GM23338 (cell line): ENCODE measurements at regions not wholly inside any gene's neighbourhood (a gene's known extent, or its start where the extent isn't known, plus 50 kb on each side); places are given as distances from the start of the nearest gene placed in this dataset.

Experiments used
- ATAC-seq: fragments of 200-7000 bp; cut with Tn5 transposase; 3 replicates; pipeline ENCODE4 v1.9.1; 2020
- DNase-seq: peaks from one replicate; pipeline ENCODE4 v3.0.0-alpha.2; 2015; ENCODE audit warnings: low spot score
- H2AFZ ChIP-seq: fragments of 200-600 bp; sonication (generic); 2 replicates; pipeline ENCODE4 v1.8.0; 2016; ENCODE audit warnings: antibody characterized with exemption, mild to moderate bottlenecking, moderate library complexity
- H3F3A ChIP-seq: fragments of 200-600 bp; sonication (generic); replicated peaks from 2 replicates; pipeline ENCODE4 v1.8.0; 2017; ENCODE audit warnings: antibody characterized with exemption, mixed run types, low read depth
- H3K27ac ChIP-seq: fragments of 200-600 bp; sonication (generic); 2 replicates; pipeline ENCODE4 v1.6.1; 2016; ENCODE audit warnings: low read depth
- H3K27me3 ChIP-seq: fragments of 200-600 bp; sonication (generic); 2 replicates; pipeline ENCODE4 v1.8.0; 2016; ENCODE audit warnings: mild to moderate bottlenecking, mixed run types, moderate library complexity; ENCODE audit not compliant: insufficient read depth
- H3K36me3 ChIP-seq: fragments of 200-600 bp; sonication (generic); 2 replicates; pipeline ENCODE4 v1.8.0; 2016; ENCODE audit warnings: mild to moderate bottlenecking; ENCODE audit not compliant: insufficient read depth
- H3K4me1 ChIP-seq: fragments of 200-600 bp; sonication (generic); 2 replicates; pipeline ENCODE4 v1.8.0; 2016; ENCODE audit warnings: mild to moderate bottlenecking, moderate library complexity; ENCODE audit not compliant: insufficient read depth
- H3K4me2 ChIP-seq: fragments of 200-600 bp; sonication (generic); 2 replicates; pipeline ENCODE4 v1.7.1; 2017; ENCODE audit warnings: mixed run types
- H3K4me3 ChIP-seq: fragments of 200-600 bp; sonication (generic); 2 replicates; pipeline ENCODE4 v1.6.1; 2016; ENCODE audit warnings: mixed run types
- H3K79me2 ChIP-seq: fragments of 200-600 bp; sonication (generic); replicated peaks from 2 replicates; pipeline ENCODE4 v1.8.0; 2017; ENCODE audit warnings: mild to moderate bottlenecking; ENCODE audit not compliant: insufficient read depth
- H3K9me2 ChIP-seq: fragments of 200-600 bp; sonication (generic); 2 replicates; pipeline ENCODE4 v1.8.0; 2017; ENCODE audit not compliant: insufficient read depth
- H4K20me1 ChIP-seq: fragments of 200-600 bp; sonication (generic); replicated peaks from 2 replicates; pipeline ENCODE4 v1.8.0; 2017; ENCODE audit warnings: mild to moderate bottlenecking; ENCODE audit not compliant: insufficient read depth
- H3K27ac Mint-ChIP-seq: 2 replicates; pipeline ENCODE4 v1.8.0; 2020; ENCODE audit warnings: inconsistent platforms, mild to moderate bottlenecking, moderate library complexity, mixed read lengths
- H3K27me3 Mint-ChIP-seq: 3 replicates; pipeline ENCODE4 v1.8.0; 2022; ENCODE audit warnings: low read depth, mild to moderate bottlenecking, moderate library complexity, mixed read lengths, inconsistent platforms; ENCODE audit not compliant: insufficient read depth, poor library complexity
- H3K36me3 Mint-ChIP-seq: 3 replicates; pipeline ENCODE4 v1.8.0; 2021; ENCODE audit warnings: low read depth, mild to moderate bottlenecking, inconsistent platforms, moderate library complexity, mixed read lengths
- H3K4me1 Mint-ChIP-seq: 3 replicates; pipeline ENCODE4 v1.8.0; 2020; ENCODE audit warnings: mild to moderate bottlenecking, inconsistent platforms, mixed read lengths
- H3K4me3 Mint-ChIP-seq: 3 replicates; pipeline ENCODE4 v1.8.0; 2021; ENCODE audit warnings: moderate library complexity, mild to moderate bottlenecking, inconsistent platforms, mixed read lengths
- H3K9me3 Mint-ChIP-seq: 3 replicates; pipeline ENCODE4 v1.8.0; 2020; ENCODE audit warnings: moderate library complexity, mild to moderate bottlenecking, inconsistent platforms, mixed read lengths
- CREB1 ChIP-seq: fragments of 250-450 bp; sonication (Bioruptor Pico); IDR thresholded peaks from 2 replicates; pipeline ENCODE4 v1.5.0; 2020; ENCODE audit warnings: low read depth, mild to moderate bottlenecking, moderate library complexity
- EZH2 ChIP-seq: fragments of 200-600 bp; sonication (generic); IDR thresholded peaks from one replicate; pipeline ENCODE4 v1.8.0; 2017; ENCODE audit warnings: antibody characterized with exemption, mild to moderate bottlenecking, low read depth; ENCODE audit not compliant: unreplicated experiment
- EZH2phosphoT487 ChIP-seq: fragments of 200-600 bp; sonication (generic); IDR thresholded peaks from one replicate; pipeline ENCODE4 v1.8.1; 2018; ENCODE audit warnings: antibody characterized with exemption; ENCODE audit not compliant: unreplicated experiment
- JUNB ChIP-seq: IDR thresholded peaks from one replicate; pipeline ENCODE4 v1.6.1; 2016; ENCODE audit warnings: antibody characterized with exemption; ENCODE audit not compliant: unreplicated experiment
- POLR2AphosphoS5 ChIP-seq: IDR thresholded peaks from 2 replicates; pipeline ENCODE4 v1.6.1; 2016; ENCODE audit warnings: antibody characterized with exemption, low read depth
- STAT1 ChIP-seq: IDR thresholded peaks from one replicate; pipeline ENCODE4 v1.6.1; 2016; ENCODE audit warnings: antibody characterized with exemption; ENCODE audit not compliant: unreplicated experiment
- ZNF114 ChIP-seq: fragments of 250-450 bp; sonication (Bioruptor Pico); IDR thresholded peaks from 2 replicates; pipeline ENCODE4 v1.5.0; 2020; ENCODE audit warnings: mild to moderate bottlenecking, moderate library complexity
- ZNF331 ChIP-seq: fragments of 250-450 bp; sonication (Bioruptor Pico); IDR thresholded peaks from 2 replicates; pipeline ENCODE4 v1.5.0; 2020; ENCODE audit warnings: low read depth, mild to moderate bottlenecking, moderate library complexity
- TF ChIP-seq, protein P1 (sequence below), 2 experiments: fragments of 200-600 bp in 1 of 2; sonication (generic) in 1 of 2; conservative IDR thresholded peaks; 2 replicates each; pipeline versions ENCODE4 v1.5.1 to v1.6.1; 2016 to 2017; ENCODE audit warnings: antibody characterized with exemption in 2 of 2, low read depth in 2 of 2, mild to moderate bottlenecking in 2 of 2, moderate library complexity in 1 of 2
- TF ChIP-seq, protein P2 (sequence below): IDR thresholded peaks from one replicate; pipeline ENCODE4 v1.6.1; 2018; ENCODE audit warnings: antibody characterized with exemption; ENCODE audit not compliant: unreplicated experiment
- TF ChIP-seq, protein P3 (sequence below): IDR thresholded peaks from 2 replicates; pipeline ENCODE4 v1.6.1; 2016; ENCODE audit warnings: antibody characterized with exemption

DNA sequence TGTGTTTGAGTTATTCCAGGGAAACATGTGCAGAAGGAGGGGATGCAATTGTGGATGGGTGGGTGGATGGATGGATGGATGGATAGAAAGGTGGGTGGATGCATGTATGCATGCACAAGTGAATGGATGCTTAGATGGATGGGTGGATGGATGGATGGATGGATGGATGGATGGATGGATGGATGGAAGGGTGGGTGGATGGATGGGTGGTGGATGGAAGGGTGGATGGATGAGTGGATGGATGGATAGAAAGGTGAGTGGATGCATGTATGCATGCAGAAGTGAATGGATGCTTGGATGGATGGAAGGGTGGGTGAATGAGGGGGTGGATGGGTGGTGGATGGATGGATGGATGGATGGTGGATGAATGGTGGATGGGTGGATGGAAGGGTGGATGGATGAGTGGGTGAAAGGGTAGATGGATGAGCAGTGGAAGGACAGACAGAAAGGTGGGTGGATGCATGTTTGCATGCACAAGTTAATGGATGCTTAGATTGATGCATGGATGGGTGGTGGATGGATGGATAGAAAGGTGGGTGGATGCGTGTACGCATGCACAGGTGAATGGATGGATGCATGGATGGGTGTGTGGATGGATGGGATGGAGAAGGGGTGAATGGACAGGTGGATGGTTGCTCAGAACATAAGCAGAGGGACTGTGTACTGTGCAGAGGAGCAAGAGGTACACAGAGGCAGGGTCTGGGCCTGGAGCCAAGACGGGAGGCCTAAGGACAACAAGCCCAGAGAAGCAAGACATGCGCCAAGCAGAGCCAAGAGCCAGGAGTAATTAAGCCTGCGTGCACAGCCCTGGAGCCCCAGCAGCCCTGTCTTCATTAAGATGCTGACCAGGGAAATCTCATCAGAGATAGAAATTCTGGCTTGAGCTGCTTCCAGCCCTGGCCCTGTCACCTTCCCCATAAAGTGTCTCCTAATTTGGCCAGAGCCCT is 84.6 kb upstream of the PPP1R26 start (continued):
- TF ChIP-seq, protein P1, sequence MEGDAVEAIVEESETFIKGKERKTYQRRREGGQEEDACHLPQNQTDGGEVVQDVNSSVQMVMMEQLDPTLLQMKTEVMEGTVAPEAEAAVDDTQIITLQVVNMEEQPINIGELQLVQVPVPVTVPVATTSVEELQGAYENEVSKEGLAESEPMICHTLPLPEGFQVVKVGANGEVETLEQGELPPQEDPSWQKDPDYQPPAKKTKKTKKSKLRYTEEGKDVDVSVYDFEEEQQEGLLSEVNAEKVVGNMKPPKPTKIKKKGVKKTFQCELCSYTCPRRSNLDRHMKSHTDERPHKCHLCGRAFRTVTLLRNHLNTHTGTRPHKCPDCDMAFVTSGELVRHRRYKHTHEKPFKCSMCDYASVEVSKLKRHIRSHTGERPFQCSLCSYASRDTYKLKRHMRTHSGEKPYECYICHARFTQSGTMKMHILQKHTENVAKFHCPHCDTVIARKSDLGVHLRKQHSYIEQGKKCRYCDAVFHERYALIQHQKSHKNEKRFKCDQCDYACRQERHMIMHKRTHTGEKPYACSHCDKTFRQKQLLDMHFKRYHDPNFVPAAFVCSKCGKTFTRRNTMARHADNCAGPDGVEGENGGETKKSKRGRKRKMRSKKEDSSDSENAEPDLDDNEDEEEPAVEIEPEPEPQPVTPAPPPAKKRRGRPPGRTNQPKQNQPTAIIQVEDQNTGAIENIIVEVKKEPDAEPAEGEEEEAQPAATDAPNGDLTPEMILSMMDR (conservative IDR thresholded peaks at IDR 0.05; ENCODE audit: low read depth in 2 of 2): no peak
- TF ChIP-seq JUNB (no peak), POLR2AphosphoS5 (no peak), ZNF114 (CRISPR knock-in tag) (no peak), EZH2phosphoT487 (no peak), EZH2 (no peak), CREB1 (no peak), STAT1 (no peak)
- TF ChIP-seq, protein P2, sequence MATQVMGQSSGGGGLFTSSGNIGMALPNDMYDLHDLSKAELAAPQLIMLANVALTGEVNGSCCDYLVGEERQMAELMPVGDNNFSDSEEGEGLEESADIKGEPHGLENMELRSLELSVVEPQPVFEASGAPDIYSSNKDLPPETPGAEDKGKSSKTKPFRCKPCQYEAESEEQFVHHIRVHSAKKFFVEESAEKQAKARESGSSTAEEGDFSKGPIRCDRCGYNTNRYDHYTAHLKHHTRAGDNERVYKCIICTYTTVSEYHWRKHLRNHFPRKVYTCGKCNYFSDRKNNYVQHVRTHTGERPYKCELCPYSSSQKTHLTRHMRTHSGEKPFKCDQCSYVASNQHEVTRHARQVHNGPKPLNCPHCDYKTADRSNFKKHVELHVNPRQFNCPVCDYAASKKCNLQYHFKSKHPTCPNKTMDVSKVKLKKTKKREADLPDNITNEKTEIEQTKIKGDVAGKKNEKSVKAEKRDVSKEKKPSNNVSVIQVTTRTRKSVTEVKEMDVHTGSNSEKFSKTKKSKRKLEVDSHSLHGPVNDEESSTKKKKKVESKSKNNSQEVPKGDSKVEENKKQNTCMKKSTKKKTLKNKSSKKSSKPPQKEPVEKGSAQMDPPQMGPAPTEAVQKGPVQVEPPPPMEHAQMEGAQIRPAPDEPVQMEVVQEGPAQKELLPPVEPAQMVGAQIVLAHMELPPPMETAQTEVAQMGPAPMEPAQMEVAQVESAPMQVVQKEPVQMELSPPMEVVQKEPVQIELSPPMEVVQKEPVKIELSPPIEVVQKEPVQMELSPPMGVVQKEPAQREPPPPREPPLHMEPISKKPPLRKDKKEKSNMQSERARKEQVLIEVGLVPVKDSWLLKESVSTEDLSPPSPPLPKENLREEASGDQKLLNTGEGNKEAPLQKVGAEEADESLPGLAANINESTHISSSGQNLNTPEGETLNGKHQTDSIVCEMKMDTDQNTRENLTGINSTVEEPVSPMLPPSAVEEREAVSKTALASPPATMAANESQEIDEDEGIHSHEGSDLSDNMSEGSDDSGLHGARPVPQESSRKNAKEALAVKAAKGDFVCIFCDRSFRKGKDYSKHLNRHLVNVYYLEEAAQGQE: no peak
- TF ChIP-seq, protein P3, sequence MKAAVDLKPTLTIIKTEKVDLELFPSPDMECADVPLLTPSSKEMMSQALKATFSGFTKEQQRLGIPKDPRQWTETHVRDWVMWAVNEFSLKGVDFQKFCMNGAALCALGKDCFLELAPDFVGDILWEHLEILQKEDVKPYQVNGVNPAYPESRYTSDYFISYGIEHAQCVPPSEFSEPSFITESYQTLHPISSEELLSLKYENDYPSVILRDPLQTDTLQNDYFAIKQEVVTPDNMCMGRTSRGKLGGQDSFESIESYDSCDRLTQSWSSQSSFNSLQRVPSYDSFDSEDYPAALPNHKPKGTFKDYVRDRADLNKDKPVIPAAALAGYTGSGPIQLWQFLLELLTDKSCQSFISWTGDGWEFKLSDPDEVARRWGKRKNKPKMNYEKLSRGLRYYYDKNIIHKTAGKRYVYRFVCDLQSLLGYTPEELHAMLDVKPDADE: no peak

DNA sequence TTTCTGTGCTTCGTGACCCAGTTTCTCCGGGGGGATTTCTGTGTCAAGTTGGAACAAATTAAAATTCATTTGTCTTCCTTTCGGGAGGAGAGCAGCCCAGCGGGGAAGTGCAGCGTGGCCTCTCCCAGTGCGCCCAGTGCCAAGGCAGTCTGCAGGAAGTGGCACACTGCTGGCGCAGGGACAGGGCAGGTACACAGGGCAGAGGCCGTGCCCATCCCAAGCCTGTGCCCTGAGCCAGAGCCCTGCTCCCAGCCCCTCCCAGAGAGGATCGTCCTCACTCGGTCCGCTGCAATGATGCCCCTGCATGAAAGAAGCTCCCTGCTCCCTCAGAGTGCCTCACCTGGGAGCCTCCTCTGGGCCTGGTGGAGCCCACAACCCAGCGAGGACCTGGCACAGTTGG is 82.4 kb upstream of the PPP1R26 start:
- Histone ChIP-seq H3K4me2 (no peak overlapping the region), H3K27me3 (no peaks in the 10 kb centered on the region), H3F3A (no peaks in the 10 kb centered on the region), H2AFZ (no peak overlapping the region), H3K4me1 (no peaks in the 10 kb centered on the region), H3K79me2 (no peaks in the 10 kb centered on the region), H3K27ac (no peak overlapping the region), H4K20me1 (no peaks in the 10 kb centered on the region), H3K36me3 (no peaks in the 10 kb centered on the region), H3K4me3 (no peak overlapping the region), H3K9me2 (no peaks in the 10 kb centered on the region)
- Mint-ChIP-seq H3K27me3 (peaks cover 20% of the 10 kb centered on the region), H3K4me3 (no peak overlapping the region), H3K9me3 (peaks cover 46% of the 10 kb centered on the region), H3K27ac (no peak overlapping the region), H3K4me1 (no peaks in the 10 kb centered on the region; the same call in 1 of the 3 replicates), H3K36me3 (peaks cover 10% of the 10 kb centered on the region)
- DNase-seq: no peak
- ATAC-seq: no peak
- no peak for TF ChIP-seq ZNF331 (CRISPR knock-in tag)
- TF ChIP-seq EZH2phosphoT487: no peak
- TF ChIP-seq STAT1: no peak
- no peak for TF ChIP-seq POLR2AphosphoS5
- TF ChIP-seq, protein P3: no peak
- no peak for TF ChIP-seq CREB1
- no peak for TF ChIP-seq JUNB
- TF ChIP-seq, protein P2: no peak
